Endothelial cell (in vitro differentiated cells): ENCODE measurements at regions not wholly inside any gene's neighbourhood (a gene's known extent, or its start where the extent isn't known, plus 50 kb on each side); places are given as distances from the start of the nearest gene placed in this dataset.

Experiments
- DNase-seq: peaks from one replicate; pipeline ENCODE4 v3.0.0; 2021; ENCODE audit warnings: low spot score
- H3K27ac Mint-ChIP-seq: one replicate; pipeline ENCODE4 v1.8.0; 2021; ENCODE audit warnings: mixed read lengths, inconsistent platforms; ENCODE audit not compliant: unreplicated experiment
- H3K27me3 Mint-ChIP-seq: one replicate; pipeline ENCODE4 v1.8.0; 2021; ENCODE audit warnings: mild to moderate bottlenecking, moderate library complexity, mixed read lengths, inconsistent platforms; ENCODE audit not compliant: unreplicated experiment
- H3K36me3 Mint-ChIP-seq: one replicate; pipeline ENCODE4 v1.8.0; 2021; ENCODE audit warnings: mild to moderate bottlenecking, low read depth, mixed read lengths, inconsistent platforms; ENCODE audit not compliant: unreplicated experiment
- H3K4me1 Mint-ChIP-seq: one replicate; pipeline ENCODE4 v1.8.0; 2021; ENCODE audit warnings: mild to moderate bottlenecking, mixed read lengths, inconsistent platforms; ENCODE audit not compliant: unreplicated experiment
- H3K4me3 Mint-ChIP-seq: one replicate; pipeline ENCODE4 v1.8.0; 2021; ENCODE audit warnings: mild to moderate bottlenecking, mixed read lengths, inconsistent platforms; ENCODE audit not compliant: unreplicated experiment
- H3K9me3 Mint-ChIP-seq: one replicate; pipeline ENCODE4 v1.8.0; 2021; ENCODE audit warnings: mixed read lengths, inconsistent platforms; ENCODE audit not compliant: unreplicated experiment
- TF ChIP-seq, protein P1 (sequence below): fragments of 200-600 bp; sonication (generic); IDR thresholded peaks from one replicate; pipeline ENCODE4 v1.5.0; 2021; ENCODE audit warnings: antibody characterized with exemption; ENCODE audit not compliant: unreplicated experiment

GRCh38 chr7:351681-352480, 61.9 kb downstream of the FOXL3 start:
- Mint-ChIP-seq H3K36me3 (no peaks in the 10 kb centered on the region), H3K27me3 (peaks cover 2% of the 10 kb centered on the region)

DNA sequence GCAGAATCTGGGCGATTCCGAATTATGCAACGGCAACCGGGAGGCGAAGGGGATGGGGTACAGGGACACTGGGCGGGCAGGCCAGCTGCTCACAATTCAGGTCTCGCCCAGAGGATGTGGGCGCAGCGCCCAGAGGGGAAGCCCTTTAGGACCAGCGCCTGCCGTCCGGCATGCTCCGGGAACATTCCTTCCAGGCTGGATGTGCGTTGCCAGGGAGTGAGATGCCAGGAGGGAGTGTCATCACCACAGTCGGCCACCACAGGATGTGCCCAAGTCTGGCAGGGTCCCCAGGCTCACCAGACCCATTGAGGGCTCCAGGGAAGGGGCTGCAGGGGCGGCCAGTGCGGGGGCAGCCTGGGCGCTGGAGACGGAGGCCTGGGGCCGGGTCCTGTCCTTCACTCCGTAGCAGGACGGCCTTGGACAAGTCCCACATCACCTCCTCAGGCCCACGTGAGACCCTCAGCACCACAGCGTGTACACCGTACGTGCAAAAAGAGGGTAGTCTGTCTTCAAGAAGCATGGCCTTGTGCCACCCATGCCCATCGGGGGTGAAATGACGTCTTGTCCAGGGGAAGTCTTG, 63.9 kb downstream of the FOXL3 start:
- no peak overlapping the region for H3K27ac Mint-ChIP-seq
- no peaks in the 10 kb centered on the region for H3K9me3 Mint-ChIP-seq
- no peak for DNase-seq
- TF ChIP-seq, protein P1, sequence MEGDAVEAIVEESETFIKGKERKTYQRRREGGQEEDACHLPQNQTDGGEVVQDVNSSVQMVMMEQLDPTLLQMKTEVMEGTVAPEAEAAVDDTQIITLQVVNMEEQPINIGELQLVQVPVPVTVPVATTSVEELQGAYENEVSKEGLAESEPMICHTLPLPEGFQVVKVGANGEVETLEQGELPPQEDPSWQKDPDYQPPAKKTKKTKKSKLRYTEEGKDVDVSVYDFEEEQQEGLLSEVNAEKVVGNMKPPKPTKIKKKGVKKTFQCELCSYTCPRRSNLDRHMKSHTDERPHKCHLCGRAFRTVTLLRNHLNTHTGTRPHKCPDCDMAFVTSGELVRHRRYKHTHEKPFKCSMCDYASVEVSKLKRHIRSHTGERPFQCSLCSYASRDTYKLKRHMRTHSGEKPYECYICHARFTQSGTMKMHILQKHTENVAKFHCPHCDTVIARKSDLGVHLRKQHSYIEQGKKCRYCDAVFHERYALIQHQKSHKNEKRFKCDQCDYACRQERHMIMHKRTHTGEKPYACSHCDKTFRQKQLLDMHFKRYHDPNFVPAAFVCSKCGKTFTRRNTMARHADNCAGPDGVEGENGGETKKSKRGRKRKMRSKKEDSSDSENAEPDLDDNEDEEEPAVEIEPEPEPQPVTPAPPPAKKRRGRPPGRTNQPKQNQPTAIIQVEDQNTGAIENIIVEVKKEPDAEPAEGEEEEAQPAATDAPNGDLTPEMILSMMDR = no peak
- no peaks in the 10 kb centered on the region for H3K4me1 Mint-ChIP-seq
- no peaks in the 10 kb centered on the region for H3K36me3 Mint-ChIP-seq
- H3K27me3 Mint-ChIP-seq = peaks cover 5% of the 10 kb centered on the region
- H3K4me3 Mint-ChIP-seq = no peak overlapping the region

More at GRCh38 chr7:351681-352480, 61.9 kb downstream of the FOXL3 start:
- no peaks in the 10 kb centered on the region for H3K4me1 Mint-ChIP-seq
- no peaks in the 10 kb centered on the region for H3K9me3 Mint-ChIP-seq
- H3K27ac Mint-ChIP-seq = no peak overlapping the region
- TF ChIP-seq, protein P1 = no peak
- H3K4me3 Mint-ChIP-seq = no peak overlapping the region
- no peak for DNase-seq

- DNase-seq = no peak
- H3K27ac Mint-ChIP-seq = no peak overlapping the region
- H3K9me3 Mint-ChIP-seq = no peaks in the 10 kb centered on the region
- TF ChIP-seq, protein P1 = no peak
- H3K4me1 Mint-ChIP-seq = no peaks in the 10 kb centered on the region
- no peak overlapping the region for H3K4me3 Mint-ChIP-seq
- no peaks in the 10 kb centered on the region for H3K36me3 Mint-ChIP-seq
- H3K27me3 Mint-ChIP-seq = peaks cover 6% of the 10 kb centered on the region
Observed at GRCh38 chr7:354597-355470, 64.9 kb downstream of the FOXL3 start.

- TF ChIP-seq, protein P1 = no peak
- Mint-ChIP-seq H3K27me3 (peaks cover 9% of the 10 kb centered on the region), H3K4me3 (no peak overlapping the region), H3K9me3 (no peaks in the 10 kb centered on the region), H3K4me1 (no peaks in the 10 kb centered on the region), H3K36me3 (no peaks in the 10 kb centered on the region), H3K27ac (no peak overlapping the region)
- no peak for DNase-seq
Observed at GRCh38 chr7:355568-355967, 65.6 kb downstream of the FOXL3 start.
